ENCODE measurements at regions not wholly inside any gene's neighbourhood (a gene's known extent, or its start where the extent isn't known, plus 50 kb on each side); places are given as distances from the start of the nearest gene placed in this dataset.

DNA sequence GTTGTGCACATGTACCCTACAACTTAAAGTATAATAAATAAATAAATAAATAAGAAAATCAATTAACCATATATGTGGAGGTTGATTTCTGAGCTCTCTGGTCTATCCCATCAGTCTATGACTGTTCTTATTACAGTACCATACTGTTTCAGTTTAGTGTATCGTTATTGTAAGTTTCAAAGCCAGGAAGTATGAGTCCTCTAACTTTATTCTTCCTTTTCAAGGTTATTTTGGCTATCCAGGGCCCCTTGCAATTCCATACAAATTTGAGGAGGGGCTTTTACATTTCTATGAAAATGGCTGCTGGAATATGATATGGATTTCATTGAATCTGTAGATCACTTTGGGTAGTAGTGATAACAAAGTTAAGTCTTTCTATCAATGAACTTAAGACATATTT lies 96.9 kb upstream of the BCL9 start:
- TF ChIP-seq, protein P1, sequence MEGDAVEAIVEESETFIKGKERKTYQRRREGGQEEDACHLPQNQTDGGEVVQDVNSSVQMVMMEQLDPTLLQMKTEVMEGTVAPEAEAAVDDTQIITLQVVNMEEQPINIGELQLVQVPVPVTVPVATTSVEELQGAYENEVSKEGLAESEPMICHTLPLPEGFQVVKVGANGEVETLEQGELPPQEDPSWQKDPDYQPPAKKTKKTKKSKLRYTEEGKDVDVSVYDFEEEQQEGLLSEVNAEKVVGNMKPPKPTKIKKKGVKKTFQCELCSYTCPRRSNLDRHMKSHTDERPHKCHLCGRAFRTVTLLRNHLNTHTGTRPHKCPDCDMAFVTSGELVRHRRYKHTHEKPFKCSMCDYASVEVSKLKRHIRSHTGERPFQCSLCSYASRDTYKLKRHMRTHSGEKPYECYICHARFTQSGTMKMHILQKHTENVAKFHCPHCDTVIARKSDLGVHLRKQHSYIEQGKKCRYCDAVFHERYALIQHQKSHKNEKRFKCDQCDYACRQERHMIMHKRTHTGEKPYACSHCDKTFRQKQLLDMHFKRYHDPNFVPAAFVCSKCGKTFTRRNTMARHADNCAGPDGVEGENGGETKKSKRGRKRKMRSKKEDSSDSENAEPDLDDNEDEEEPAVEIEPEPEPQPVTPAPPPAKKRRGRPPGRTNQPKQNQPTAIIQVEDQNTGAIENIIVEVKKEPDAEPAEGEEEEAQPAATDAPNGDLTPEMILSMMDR (IDR thresholded peaks at IDR 0.05; ENCODE audit: poor library complexity) = no peak
- no peak for TF ChIP-seq EZH2 (IDR thresholded peaks at IDR 0.05; ENCODE audit: borderline replicate concordance)
